WTC11 (cell line): ENCODE measurements at regions not wholly inside any gene's neighbourhood (a gene's known extent, or its start where the extent isn't known, plus 50 kb on each side); places are given as distances from the start of the nearest gene placed in this dataset.

ENCODE experiments used
- ATAC-seq: fragments of 200-7000 bp; cut with Tn5 transposase; 2 replicates; pipeline ENCODE4 v1.10.0; 2021; ENCODE audit warnings: mild to moderate bottlenecking, moderate library complexity
- CTCF ChIA-PET: fragments of 300-600 bp; sonication (Branson Sonifier 250); formaldehyde crosslinking; loops from one replicate; lab custom pipeline; 2021; ENCODE audit warnings: antibody characterized with exemption; lab: Charles Lee
- POLR2A ChIA-PET: fragments of 350-600 bp; sonication (Branson Sonifier 250); formaldehyde crosslinking; loops from one replicate; lab custom pipeline; 2021; ENCODE audit warnings: antibody characterized with exemption; lab: Charles Lee
- DNase-seq: peaks from one replicate; pipeline ENCODE4 v3.0.0; 2021; ENCODE audit warnings: low spot score
- H3K27ac Mint-ChIP-seq: 2 replicates; pipeline ENCODE4 v1.8.0; 2021; ENCODE audit warnings: mixed read lengths
- H3K27me3 Mint-ChIP-seq: 2 replicates; pipeline ENCODE4 v1.8.0; 2021; ENCODE audit warnings: low read depth, mild to moderate bottlenecking, moderate library complexity, mixed read lengths
- H3K36me3 Mint-ChIP-seq: 2 replicates; pipeline ENCODE4 v1.8.0; 2021; ENCODE audit warnings: mixed read lengths
- H3K4me1 Mint-ChIP-seq: 2 replicates; pipeline ENCODE4 v1.8.0; 2022; ENCODE audit warnings: mixed read lengths
- H3K4me3 Mint-ChIP-seq: 2 replicates; pipeline ENCODE4 v1.8.0; 2021; ENCODE audit warnings: mild to moderate bottlenecking, moderate library complexity, mixed read lengths
- H3K9me3 Mint-ChIP-seq: 2 replicates; pipeline ENCODE4 v1.8.0; 2021; ENCODE audit warnings: mixed read lengths
- CREB1 ChIP-seq: sonication (generic); formaldehyde crosslinking; IDR thresholded peaks from 2 replicates; pipeline ENCODE4 v1.8.0; 2023; ENCODE audit warnings: mild to moderate bottlenecking, missing genetic modification reagents
- EMX1 ChIP-seq: fragments of 250-450 bp; sonication (Bioruptor Pico); IDR thresholded peaks from 2 replicates; pipeline ENCODE4 v1.8.0; 2021; ENCODE audit warnings: mild to moderate bottlenecking
- ESRRA ChIP-seq: sonication (generic); formaldehyde crosslinking; IDR thresholded peaks from 2 replicates; pipeline ENCODE4 v1.8.1; 2022; ENCODE audit warnings: mild to moderate bottlenecking, missing genetic modification reagents, borderline replicate concordance
- FOXJ3 ChIP-seq: sonication (generic); formaldehyde crosslinking; IDR thresholded peaks from 2 replicates; pipeline ENCODE4 v1.9.0; 2021; ENCODE audit warnings: missing genetic modification reagents, mild to moderate bottlenecking, borderline replicate concordance
- FOXP1 ChIP-seq: sonication (generic); formaldehyde crosslinking; IDR thresholded peaks from 2 replicates; pipeline ENCODE4 v1.8.0; 2022; ENCODE audit warnings: missing genetic modification reagents, mild to moderate bottlenecking, moderate library complexity, borderline replicate concordance
- IRF2 ChIP-seq: sonication (generic); formaldehyde crosslinking; IDR thresholded peaks from 2 replicates; pipeline ENCODE4 v1.8.0; 2022; ENCODE audit warnings: low read depth, missing genetic modification reagents, borderline replicate concordance
- SP1 ChIP-seq: sonication (generic); formaldehyde crosslinking; conservative IDR thresholded peaks from 2 replicates; pipeline ENCODE4 v1.8.1; 2022; ENCODE audit warnings: missing genetic modification reagents
- ZNF232 ChIP-seq: sonication (generic); formaldehyde crosslinking; IDR thresholded peaks from 2 replicates; pipeline ENCODE4 v1.8.0; 2022; ENCODE audit warnings: mild to moderate bottlenecking, missing genetic modification reagents
- ZNF396 ChIP-seq: fragments of 250-450 bp; sonication (Bioruptor Pico); IDR thresholded peaks from 2 replicates; pipeline ENCODE4 v1.8.0; 2021; ENCODE audit warnings: mild to moderate bottlenecking, moderate library complexity, borderline replicate concordance
- ZNF416 ChIP-seq: fragments of 250-450 bp; sonication (Bioruptor Pico); IDR thresholded peaks from 2 replicates; pipeline ENCODE4 v1.9.0; 2021; ENCODE audit warnings: mild to moderate bottlenecking, inconsistent platforms
- TF ChIP-seq, protein P1 (sequence below): fragments of 250-450 bp; sonication (Bioruptor Pico); IDR thresholded peaks from 2 replicates; pipeline ENCODE4 v1.8.0; 2021; ENCODE audit warnings: mild to moderate bottlenecking
- TF ChIP-seq, protein P2 (sequence below): sonication (generic); formaldehyde crosslinking; IDR thresholded peaks from 2 replicates; pipeline ENCODE4 v1.8.0; 2022; ENCODE audit warnings: mild to moderate bottlenecking, missing genetic modification reagents
- TF ChIP-seq, protein P3 (sequence below): sonication (generic); formaldehyde crosslinking; IDR thresholded peaks from 2 replicates; pipeline ENCODE4 v1.8.1; 2023; ENCODE audit warnings: mild to moderate bottlenecking, missing genetic modification reagents, moderate library complexity
- TF ChIP-seq, protein P4 (sequence below): sonication (generic); formaldehyde crosslinking; IDR thresholded peaks from 2 replicates; pipeline ENCODE4 v1.8.0; 2023; ENCODE audit warnings: mild to moderate bottlenecking, missing genetic modification reagents
- TF ChIP-seq, protein P5 (sequence below): fragments of 200-600 bp; IDR thresholded peaks from 2 replicates; pipeline ENCODE4 v1.8.0; 2022; ENCODE audit warnings: antibody characterized with exemption
- TF ChIP-seq, protein P6 (sequence below): sonication (generic); formaldehyde crosslinking; IDR thresholded peaks from 2 replicates; pipeline ENCODE4 v1.8.1; 2023; ENCODE audit warnings: mild to moderate bottlenecking, missing genetic modification reagents, moderate library complexity
- TF ChIP-seq, protein P7 (sequence below): sonication (generic); formaldehyde crosslinking; IDR thresholded peaks from 2 replicates; pipeline ENCODE4 v1.8.1; 2022; ENCODE audit warnings: mild to moderate bottlenecking, moderate library complexity, missing genetic modification reagents

DNA sequence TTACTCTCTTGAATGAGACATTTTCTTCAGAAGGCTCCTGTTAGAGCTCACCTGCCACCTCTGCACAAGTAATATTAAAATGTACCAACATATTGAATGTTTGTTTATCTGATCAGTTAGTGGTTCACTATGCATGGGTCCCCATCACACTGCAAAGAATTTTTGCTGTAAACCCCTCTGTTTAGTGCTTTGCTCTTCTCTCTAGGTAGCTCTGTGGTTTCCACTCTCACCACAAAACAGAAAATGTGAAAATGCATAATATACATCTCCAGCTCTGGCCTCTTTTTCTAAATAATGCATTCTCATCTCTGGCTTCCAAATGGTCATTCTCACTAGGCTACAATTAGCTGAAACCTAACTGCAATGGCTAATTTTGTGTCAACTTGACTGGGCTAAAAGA lies 176.7 kb downstream of the TRIM33 start:
- ATAC-seq (no peak), DNase-seq (no peak)
- no peak overlapping the region for H3K4me3 Mint-ChIP-seq
- no peak overlapping the region for H3K27ac Mint-ChIP-seq
- POLR2A ChIA-PET = no interaction called here
- peaks cover 12% of the 10 kb centered on the region for H3K9me3 Mint-ChIP-seq
- H3K4me1 Mint-ChIP-seq = no peaks in the 10 kb centered on the region
- TF ChIP-seq ESRRA (CRISPR knock-in tag) = no peak
- TF ChIP-seq, protein P1, sequence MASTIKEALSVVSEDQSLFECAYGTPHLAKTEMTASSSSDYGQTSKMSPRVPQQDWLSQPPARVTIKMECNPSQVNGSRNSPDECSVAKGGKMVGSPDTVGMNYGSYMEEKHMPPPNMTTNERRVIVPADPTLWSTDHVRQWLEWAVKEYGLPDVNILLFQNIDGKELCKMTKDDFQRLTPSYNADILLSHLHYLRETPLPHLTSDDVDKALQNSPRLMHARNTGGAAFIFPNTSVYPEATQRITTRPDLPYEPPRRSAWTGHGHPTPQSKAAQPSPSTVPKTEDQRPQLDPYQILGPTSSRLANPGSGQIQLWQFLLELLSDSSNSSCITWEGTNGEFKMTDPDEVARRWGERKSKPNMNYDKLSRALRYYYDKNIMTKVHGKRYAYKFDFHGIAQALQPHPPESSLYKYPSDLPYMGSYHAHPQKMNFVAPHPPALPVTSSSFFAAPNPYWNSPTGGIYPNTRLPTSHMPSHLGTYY (CRISPR knock-in tag) = no peak
- TF ChIP-seq IRF2 (CRISPR knock-in tag) = no peak
- TF ChIP-seq SP1 (CRISPR knock-in tag) = no peak
- TF ChIP-seq, protein P2, sequence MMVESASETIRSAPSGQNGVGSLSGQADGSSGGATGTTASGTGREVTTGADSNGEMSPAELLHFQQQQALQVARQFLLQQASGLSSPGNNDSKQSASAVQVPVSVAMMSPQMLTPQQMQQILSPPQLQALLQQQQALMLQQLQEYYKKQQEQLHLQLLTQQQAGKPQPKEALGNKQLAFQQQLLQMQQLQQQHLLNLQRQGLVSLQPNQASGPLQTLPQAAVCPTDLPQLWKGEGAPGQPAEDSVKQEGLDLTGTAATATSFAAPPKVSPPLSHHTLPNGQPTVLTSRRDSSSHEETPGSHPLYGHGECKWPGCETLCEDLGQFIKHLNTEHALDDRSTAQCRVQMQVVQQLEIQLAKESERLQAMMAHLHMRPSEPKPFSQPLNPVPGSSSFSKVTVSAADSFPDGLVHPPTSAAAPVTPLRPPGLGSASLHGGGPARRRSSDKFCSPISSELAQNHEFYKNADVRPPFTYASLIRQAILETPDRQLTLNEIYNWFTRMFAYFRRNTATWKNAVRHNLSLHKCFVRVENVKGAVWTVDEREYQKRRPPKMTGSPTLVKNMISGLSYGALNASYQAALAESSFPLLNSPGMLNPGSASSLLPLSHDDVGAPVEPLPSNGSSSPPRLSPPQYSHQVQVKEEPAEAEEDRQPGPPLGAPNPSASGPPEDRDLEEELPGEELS (CRISPR knock-in tag) = no peak
- no peaks in the 10 kb centered on the region for H3K36me3 Mint-ChIP-seq
- CTCF ChIA-PET = interaction anchor here (0.9 to 1.8 kb wide), 3 partner anchors 13 to 370 kb away, joined by 3 to 4 read pairs (median 3); no protein-coding TSS in a partner anchor
- H3K27me3 Mint-ChIP-seq = peaks cover 34% of the 10 kb centered on the region

DNA sequence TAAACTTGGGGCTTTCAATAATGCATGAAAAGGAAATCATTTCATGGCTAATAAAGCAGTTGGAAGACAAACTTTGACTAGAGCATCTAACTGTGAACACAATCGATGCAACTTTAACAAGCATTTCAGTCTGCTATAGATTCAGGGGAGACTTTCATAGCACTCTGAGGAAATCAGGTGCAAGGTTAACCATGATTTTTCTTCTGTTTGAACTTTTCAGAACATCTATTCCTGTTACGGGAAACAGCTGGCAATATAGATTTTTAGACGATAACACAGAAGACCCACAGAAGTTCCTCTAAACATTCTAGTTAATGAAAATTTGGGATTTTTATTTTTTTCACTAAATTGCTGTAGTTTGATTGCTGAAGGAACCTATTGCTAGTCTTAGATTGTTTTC lies 177.3 kb downstream of the TRIM33 start:
- TF ChIP-seq, protein P3, sequence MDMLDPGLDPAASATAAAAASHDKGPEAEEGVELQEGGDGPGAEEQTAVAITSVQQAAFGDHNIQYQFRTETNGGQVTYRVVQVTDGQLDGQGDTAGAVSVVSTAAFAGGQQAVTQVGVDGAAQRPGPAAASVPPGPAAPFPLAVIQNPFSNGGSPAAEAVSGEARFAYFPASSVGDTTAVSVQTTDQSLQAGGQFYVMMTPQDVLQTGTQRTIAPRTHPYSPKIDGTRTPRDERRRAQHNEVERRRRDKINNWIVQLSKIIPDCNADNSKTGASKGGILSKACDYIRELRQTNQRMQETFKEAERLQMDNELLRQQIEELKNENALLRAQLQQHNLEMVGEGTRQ (CRISPR knock-in tag) = no peak
- TF ChIP-seq, all 79 proteins: peak for 0
- CTCF ChIA-PET = interaction anchor here (1.8 kb wide), 1 partner anchor 51 kb away, joined by 4 read pairs; no protein-coding TSS in a partner anchor
- ATAC-seq (no peak), DNase-seq (no peak)
- POLR2A ChIA-PET = no interaction called here
- peaks cover 32% of the 10 kb centered on the region for H3K27me3 Mint-ChIP-seq
- H3K4me1 Mint-ChIP-seq = no peaks in the 10 kb centered on the region
- no peak overlapping the region for H3K4me3 Mint-ChIP-seq
- H3K36me3 Mint-ChIP-seq = no peaks in the 10 kb centered on the region
- H3K27ac Mint-ChIP-seq = no peak overlapping the region
- peaks cover 12% of the 10 kb centered on the region for H3K9me3 Mint-ChIP-seq

DNA sequence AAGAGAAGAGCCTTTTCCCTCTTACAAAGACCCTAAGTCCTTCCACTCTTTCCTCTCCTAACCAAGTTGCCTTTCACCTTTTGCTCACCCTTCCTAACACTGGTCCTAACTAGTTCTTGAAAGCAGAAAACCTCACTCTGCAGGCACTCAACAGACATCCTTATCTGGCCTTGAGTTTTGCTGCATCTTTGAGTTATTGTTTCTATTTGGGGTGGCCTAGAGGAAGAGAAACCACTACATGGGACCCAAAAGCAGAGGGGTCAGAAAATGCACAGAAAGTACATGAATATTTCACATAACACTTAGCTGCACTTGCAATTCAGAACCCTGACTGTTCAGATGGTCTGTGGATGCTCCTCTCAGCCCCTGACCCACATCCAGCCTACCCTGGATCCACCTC lies 178.3 kb upstream of the SYT6 start:
- H3K9me3 Mint-ChIP-seq = peaks cover 17% of the 10 kb centered on the region
- H3K4me3 Mint-ChIP-seq = no peak overlapping the region
- ChIA-PET CTCF (interaction anchor here (1.2 kb wide), 1 partner anchor 15 kb away, joined by 3 read pairs; no protein-coding TSS in a partner anchor), POLR2A (interaction anchor here (0.7 kb wide), 1 partner anchor 348 kb away, joined by 3 read pairs; no protein-coding TSS in a partner anchor)
- peaks cover 9% of the 10 kb centered on the region for H3K36me3 Mint-ChIP-seq
- no peaks in the 10 kb centered on the region for H3K4me1 Mint-ChIP-seq
- DNase-seq = no peak
- no peak overlapping the region for H3K27ac Mint-ChIP-seq
- TF ChIP-seq ZNF416 (CRISPR knock-in tag) (no peak), FOXP1 (no peak), EMX1 (CRISPR knock-in tag) (no peak), ZNF232 (no peak), FOXJ3 (CRISPR knock-in tag) (no peak), CREB1 (CRISPR knock-in tag) (no peak), ZNF396 (no peak)
- TF ChIP-seq, protein P4, sequence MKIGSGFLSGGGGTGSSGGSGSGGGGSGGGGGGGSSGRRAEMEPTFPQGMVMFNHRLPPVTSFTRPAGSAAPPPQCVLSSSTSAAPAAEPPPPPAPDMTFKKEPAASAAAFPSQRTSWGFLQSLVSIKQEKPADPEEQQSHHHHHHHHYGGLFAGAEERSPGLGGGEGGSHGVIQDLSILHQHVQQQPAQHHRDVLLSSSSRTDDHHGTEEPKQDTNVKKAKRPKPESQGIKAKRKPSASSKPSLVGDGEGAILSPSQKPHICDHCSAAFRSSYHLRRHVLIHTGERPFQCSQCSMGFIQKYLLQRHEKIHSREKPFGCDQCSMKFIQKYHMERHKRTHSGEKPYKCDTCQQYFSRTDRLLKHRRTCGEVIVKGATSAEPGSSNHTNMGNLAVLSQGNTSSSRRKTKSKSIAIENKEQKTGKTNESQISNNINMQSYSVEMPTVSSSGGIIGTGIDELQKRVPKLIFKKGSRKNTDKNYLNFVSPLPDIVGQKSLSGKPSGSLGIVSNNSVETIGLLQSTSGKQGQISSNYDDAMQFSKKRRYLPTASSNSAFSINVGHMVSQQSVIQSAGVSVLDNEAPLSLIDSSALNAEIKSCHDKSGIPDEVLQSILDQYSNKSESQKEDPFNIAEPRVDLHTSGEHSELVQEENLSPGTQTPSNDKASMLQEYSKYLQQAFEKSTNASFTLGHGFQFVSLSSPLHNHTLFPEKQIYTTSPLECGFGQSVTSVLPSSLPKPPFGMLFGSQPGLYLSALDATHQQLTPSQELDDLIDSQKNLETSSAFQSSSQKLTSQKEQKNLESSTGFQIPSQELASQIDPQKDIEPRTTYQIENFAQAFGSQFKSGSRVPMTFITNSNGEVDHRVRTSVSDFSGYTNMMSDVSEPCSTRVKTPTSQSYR (CRISPR knock-in tag) = no peak
- TF ChIP-seq, protein P5, sequence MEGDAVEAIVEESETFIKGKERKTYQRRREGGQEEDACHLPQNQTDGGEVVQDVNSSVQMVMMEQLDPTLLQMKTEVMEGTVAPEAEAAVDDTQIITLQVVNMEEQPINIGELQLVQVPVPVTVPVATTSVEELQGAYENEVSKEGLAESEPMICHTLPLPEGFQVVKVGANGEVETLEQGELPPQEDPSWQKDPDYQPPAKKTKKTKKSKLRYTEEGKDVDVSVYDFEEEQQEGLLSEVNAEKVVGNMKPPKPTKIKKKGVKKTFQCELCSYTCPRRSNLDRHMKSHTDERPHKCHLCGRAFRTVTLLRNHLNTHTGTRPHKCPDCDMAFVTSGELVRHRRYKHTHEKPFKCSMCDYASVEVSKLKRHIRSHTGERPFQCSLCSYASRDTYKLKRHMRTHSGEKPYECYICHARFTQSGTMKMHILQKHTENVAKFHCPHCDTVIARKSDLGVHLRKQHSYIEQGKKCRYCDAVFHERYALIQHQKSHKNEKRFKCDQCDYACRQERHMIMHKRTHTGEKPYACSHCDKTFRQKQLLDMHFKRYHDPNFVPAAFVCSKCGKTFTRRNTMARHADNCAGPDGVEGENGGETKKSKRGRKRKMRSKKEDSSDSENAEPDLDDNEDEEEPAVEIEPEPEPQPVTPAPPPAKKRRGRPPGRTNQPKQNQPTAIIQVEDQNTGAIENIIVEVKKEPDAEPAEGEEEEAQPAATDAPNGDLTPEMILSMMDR = no peak
- TF ChIP-seq, protein P6, sequence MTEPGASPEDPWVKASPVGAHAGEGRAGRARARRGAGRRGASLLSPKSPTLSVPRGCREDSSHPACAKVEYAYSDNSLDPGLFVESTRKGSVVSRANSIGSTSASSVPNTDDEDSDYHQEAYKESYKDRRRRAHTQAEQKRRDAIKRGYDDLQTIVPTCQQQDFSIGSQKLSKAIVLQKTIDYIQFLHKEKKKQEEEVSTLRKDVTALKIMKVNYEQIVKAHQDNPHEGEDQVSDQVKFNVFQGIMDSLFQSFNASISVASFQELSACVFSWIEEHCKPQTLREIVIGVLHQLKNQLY = no peak
- TF ChIP-seq, protein P7, sequence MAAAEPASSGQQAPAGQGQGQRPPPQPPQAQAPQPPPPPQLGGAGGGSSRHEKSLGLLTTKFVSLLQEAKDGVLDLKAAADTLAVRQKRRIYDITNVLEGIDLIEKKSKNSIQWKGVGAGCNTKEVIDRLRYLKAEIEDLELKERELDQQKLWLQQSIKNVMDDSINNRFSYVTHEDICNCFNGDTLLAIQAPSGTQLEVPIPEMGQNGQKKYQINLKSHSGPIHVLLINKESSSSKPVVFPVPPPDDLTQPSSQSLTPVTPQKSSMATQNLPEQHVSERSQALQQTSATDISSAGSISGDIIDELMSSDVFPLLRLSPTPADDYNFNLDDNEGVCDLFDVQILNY (CRISPR knock-in tag) = no peak
- no peak for ATAC-seq
- H3K27me3 Mint-ChIP-seq = peaks cover 33% of the 10 kb centered on the region
